Ovary (tissue), 7 donors: ENCODE measurements at regions not wholly inside any gene's neighbourhood (a gene's known extent, or its start where the extent isn't known, plus 50 kb on each side); places are given as distances from the start of the nearest gene placed in this dataset.

Source experiments
- DNase-seq, 5 donors: peaks; one replicate each; pipeline ENCODE4 v3.0.0-alpha.2; 2019 to 2020
- H3K27ac ChIP-seq, 2 donors: fragments of 200-600 bp; one replicate each; pipeline versions ENCODE4 v1.5.1 to v1.8.0; 2019 to 2022
- H3K27me3 ChIP-seq: fragments of 200-600 bp; one replicate; pipeline ENCODE4 v1.8.0; 2022
- H3K36me3 ChIP-seq: fragments of 200-600 bp; sonication (generic); one replicate; pipeline ENCODE4 v1.5.1; 2019
- H3K4me1 ChIP-seq: one replicate; pipeline ENCODE4 v1.8.1; 2013; ENCODE audit warnings: mild to moderate bottlenecking, moderate library complexity; ENCODE audit not compliant: insufficient read depth
- H3K4me3 ChIP-seq: fragments of 200-600 bp; sonication (generic); one replicate; pipeline ENCODE4 v1.5.1; 2017
- H3K9me3 ChIP-seq, 2 donors: fragments of 200-600 bp in 1 of 2; sonication (generic) in 1 of 2; one replicate each; pipeline versions ENCODE4 v1.5.1 to v1.8.1; 2013 to 2019; ENCODE audit warnings: mild to moderate bottlenecking in 1 of 2, moderate library complexity in 1 of 2
- EP300 ChIP-seq: sonication (generic); formaldehyde crosslinking; IDR thresholded peaks from one replicate; pipeline ENCODE4 v1.6.1; 2017; ENCODE audit warnings: antibody characterized with exemption
- POLR2A ChIP-seq: fragments of 450-650 bp; IDR thresholded peaks from one replicate; pipeline ENCODE4 v1.6.1; 2017; ENCODE audit warnings: antibody characterized with exemption, mild to moderate bottlenecking, moderate library complexity
- WGBS, 3 donors: extraction: QIAGEN DNeasy Blood & Tissue Kit in 1 of 3; methylation state at CpG; one replicate each; pipeline versions ENCODE4 v1.1.5 to v1.1.7; 2013 to 2017; 5-methylcytosine and 5-hydroxymethylcytosine counted together
- intact Hi-C, 4 donors: fragments of 100-400 bp; cut with DNase I; formaldehyde crosslinking; loops; one replicate each; pipeline versions ENCODE4 v1.11.0 to v1.15.1; 2022 to 2023
- TF ChIP-seq, protein P1 (sequence below), 3 donors: fragments of 450-650 bp in 2 of 3; fragments of 200-600 bp in 1 of 3; IDR thresholded peaks; one replicate each; pipeline versions ENCODE4 v1.5.1 to v1.8.0; 2016 to 2022; ENCODE audit warnings: antibody characterized with exemption in 3 of 3, mild to moderate bottlenecking in 1 of 3
- donor health status: DM: no; HTN: no; CAD: no; lungs with moderate emphysema.
- donor health status: DM: no; HTN: no; CAD: no.
- donor health status: Bipolar disorder and iron deficiency.
- donor health status: DM: no; HTN: no; CAD: no.
- donor health status: DM: yes; HTN: yes; CAD: no.

- WGBS, 3 donors = 27 to 38% (median 28%) methylated on average over 4 of the region's 4 CpGs
- no peak for DNase-seq
- H3K27ac ChIP-seq = no peak overlapping the region
- no peaks in the 10 kb centered on the region for H3K36me3 ChIP-seq
- no peaks in the 10 kb centered on the region for H3K4me1 ChIP-seq
- TF ChIP-seq POLR2A (no peak), EP300 (no peak)
- TF ChIP-seq, protein P1, sequence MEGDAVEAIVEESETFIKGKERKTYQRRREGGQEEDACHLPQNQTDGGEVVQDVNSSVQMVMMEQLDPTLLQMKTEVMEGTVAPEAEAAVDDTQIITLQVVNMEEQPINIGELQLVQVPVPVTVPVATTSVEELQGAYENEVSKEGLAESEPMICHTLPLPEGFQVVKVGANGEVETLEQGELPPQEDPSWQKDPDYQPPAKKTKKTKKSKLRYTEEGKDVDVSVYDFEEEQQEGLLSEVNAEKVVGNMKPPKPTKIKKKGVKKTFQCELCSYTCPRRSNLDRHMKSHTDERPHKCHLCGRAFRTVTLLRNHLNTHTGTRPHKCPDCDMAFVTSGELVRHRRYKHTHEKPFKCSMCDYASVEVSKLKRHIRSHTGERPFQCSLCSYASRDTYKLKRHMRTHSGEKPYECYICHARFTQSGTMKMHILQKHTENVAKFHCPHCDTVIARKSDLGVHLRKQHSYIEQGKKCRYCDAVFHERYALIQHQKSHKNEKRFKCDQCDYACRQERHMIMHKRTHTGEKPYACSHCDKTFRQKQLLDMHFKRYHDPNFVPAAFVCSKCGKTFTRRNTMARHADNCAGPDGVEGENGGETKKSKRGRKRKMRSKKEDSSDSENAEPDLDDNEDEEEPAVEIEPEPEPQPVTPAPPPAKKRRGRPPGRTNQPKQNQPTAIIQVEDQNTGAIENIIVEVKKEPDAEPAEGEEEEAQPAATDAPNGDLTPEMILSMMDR (IDR thresholded peaks at IDR 0.05) = no peak
- no peak overlapping the region for H3K4me3 ChIP-seq
- intact Hi-C loops = no loop called here
- H3K9me3 ChIP-seq = no peaks in the 10 kb centered on the region
- H3K27me3 ChIP-seq = no peaks in the 10 kb centered on the region
Measured at GRCh38 chr14:79992407-79993198, 218.7 kb downstream of the DIO2 start.

DNA sequence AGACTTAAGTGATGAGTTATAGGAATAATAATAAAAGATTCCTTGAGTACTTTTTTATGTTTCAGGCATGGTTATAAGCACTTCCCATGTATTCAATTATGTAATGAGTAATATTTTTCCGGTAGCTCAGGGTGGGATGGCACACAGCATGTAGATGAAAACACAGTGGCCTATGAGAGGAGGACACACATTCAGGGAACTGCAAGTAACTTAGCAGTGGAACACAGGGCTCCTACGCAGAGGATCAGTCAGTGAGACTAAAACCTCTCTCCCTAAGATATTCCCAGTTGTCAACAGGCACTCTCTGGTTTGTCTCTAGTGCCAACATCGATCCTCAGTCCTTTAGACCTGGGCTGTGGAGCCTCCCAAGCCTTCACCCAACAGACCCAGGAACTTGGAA is 219.4 kb downstream of the DIO2 start:
- intact Hi-C loops = no loop called here
- DNase-seq = no peak
- H3K4me1 ChIP-seq = no peaks in the 10 kb centered on the region
- H3K27ac ChIP-seq = no peak overlapping the region
- 74 to 85% (median 82%) methylated on average over 3 of the region's 3 CpGs for WGBS, 3 donors
- TF ChIP-seq EP300 (no peak), POLR2A (no peak)
- TF ChIP-seq, protein P1 (IDR thresholded peaks at IDR 0.05) = no peak
- no peaks in the 10 kb centered on the region for H3K36me3 ChIP-seq
- no peaks in the 10 kb centered on the region for H3K9me3 ChIP-seq
- no peak overlapping the region for H3K4me3 ChIP-seq
- no peaks in the 10 kb centered on the region for H3K27me3 ChIP-seq

DNA sequence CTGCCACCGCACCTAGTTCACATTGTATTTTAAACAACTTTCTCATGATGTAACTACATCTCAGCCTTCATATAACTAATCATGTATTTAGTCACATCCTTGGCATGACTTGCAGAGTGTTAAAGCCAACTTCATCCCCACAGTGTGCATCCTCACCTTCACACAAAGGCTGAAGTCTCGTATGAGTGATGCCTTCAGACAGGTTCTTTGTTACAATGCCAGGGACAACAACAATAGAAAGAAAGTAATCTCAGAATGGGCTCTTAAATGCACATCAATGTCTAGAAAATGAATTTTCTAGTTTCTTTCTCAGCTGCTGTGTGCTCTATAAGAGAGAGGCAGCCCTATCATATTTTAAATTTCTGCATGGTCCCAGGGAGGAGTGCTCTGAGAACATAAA is 221.3 kb downstream of the DIO2 start:
- Histone ChIP-seq H3K27ac (no peak overlapping the region), H3K4me1 (no peaks in the 10 kb centered on the region), H3K9me3 (no peaks in the 10 kb centered on the region), H3K36me3 (no peaks in the 10 kb centered on the region), H3K27me3 (no peaks in the 10 kb centered on the region), H3K4me3 (no peak overlapping the region)
- no peak for TF ChIP-seq EP300
- no peak for TF ChIP-seq POLR2A
- TF ChIP-seq, protein P1 (IDR thresholded peaks at IDR 0.05) = no peak
- no peak for DNase-seq
- 56 to 76% (median 59%) methylated on average over 2 of the region's 2 CpGs for WGBS, 3 donors
- intact Hi-C loops = no loop called here

GRCh38 chr14:79986251-79986650 is 225.1 kb downstream of the DIO2 start:
- Histone ChIP-seq H3K27me3 (no peaks in the 10 kb centered on the region), H3K9me3 (no peaks in the 10 kb centered on the region), H3K36me3 (no peaks in the 10 kb centered on the region), H3K4me3 (no peak overlapping the region), H3K27ac (no peak overlapping the region), H3K4me1 (no peaks in the 10 kb centered on the region)
- DNase-seq = no peak
- WGBS, 3 donors = 25 to 53% (median 44%) methylated on average over 1 of the region's 1 CpG
- TF ChIP-seq, protein P1 (IDR thresholded peaks at IDR 0.05) = no peak
- TF ChIP-seq POLR2A = no peak
- no peak for TF ChIP-seq EP300
- intact Hi-C loops = no loop called here
